Cardiac muscle cell (in vitro differentiated cells and primary cell): ENCODE measurements at regions not wholly inside any gene's neighbourhood (a gene's known extent, or its start where the extent isn't known, plus 50 kb on each side); places are given as distances from the start of the nearest gene placed in this dataset.

ENCODE experiments used
- DNase-seq, 2 donors: peaks; one replicate each; pipeline versions ENCODE4 v3.0.0 to v3.0.0-alpha.2; 2010 to 2017; ENCODE audit warnings: low read depth in 1 of 2, low spot score in 1 of 2
- H3K27ac ChIP-seq: fragments of 200-600 bp; sonication (generic); 2 replicates; pipeline ENCODE4 v1.5.1; 2016
- H3K27me3 ChIP-seq: fragments of 200-600 bp; sonication (generic); 2 replicates; pipeline ENCODE4 v1.6.0; 2016; ENCODE audit warnings: control low read depth
- H3K36me3 ChIP-seq: fragments of 200-600 bp; sonication (generic); 2 replicates; pipeline ENCODE4 v1.5.1; 2016; ENCODE audit warnings: control low read depth
- H3K4me1 ChIP-seq: fragments of 200-600 bp; sonication (generic); 2 replicates; pipeline ENCODE4 v1.8.1; 2017; ENCODE audit warnings: low read depth, mild to moderate bottlenecking, mixed run types
- H3K4me3 ChIP-seq: fragments of 200-600 bp; sonication (generic); 2 replicates; pipeline ENCODE4 v1.5.1; 2016; ENCODE audit warnings: mild to moderate bottlenecking
- H3K9me3 ChIP-seq: fragments of 200-600 bp; sonication (generic); 2 replicates; pipeline ENCODE4 v1.5.1; 2017; ENCODE audit warnings: low read depth, mild to moderate bottlenecking, control low read depth
- TF ChIP-seq, protein P1 (sequence below): IDR thresholded peaks from 2 replicates; pipeline ENCODE4 v1.5.1; 2012; ENCODE audit warnings: low read depth, mild to moderate bottlenecking, low read length

DNA sequence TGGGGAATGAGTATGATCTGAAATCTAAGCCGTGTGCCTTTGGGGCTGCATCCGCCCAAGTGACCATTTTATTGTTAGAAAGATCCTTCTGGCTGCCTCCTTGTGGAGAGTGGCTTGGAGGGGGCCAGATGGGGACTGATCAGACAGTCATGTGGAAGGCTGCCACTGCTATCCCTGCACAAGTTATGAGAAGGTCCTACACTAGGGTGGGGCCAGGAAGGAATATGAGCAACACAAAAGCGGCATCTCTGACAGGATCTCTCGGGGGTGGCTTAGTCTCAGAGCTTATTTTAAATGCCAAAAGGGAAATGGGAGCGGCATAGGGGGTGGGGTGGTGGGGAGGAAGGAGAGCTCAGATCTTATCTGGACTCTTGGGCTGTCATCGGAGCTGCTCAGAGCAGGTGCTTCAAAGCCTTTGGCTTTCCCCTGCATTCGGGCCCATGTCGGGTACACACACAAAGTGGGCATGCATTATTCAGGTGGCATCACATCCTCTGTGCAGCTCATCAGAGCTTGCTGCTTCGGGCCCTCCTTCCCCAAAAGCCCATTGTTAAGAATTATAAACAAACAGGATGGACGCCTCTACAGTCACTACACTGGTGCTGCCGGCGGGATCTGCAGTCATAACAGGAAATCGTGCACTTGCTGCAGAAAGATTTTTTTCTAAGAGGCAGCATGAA lies 805.4 kb downstream of the VRK1 start:
- DNase-seq = no peak
- no peak overlapping the region for H3K4me3 ChIP-seq
- H3K4me1 ChIP-seq = no peaks in the 10 kb centered on the region
- H3K36me3 ChIP-seq = no peaks in the 10 kb centered on the region
- no peaks in the 10 kb centered on the region for H3K27me3 ChIP-seq
- no peak overlapping the region for H3K27ac ChIP-seq
- no peaks in the 10 kb centered on the region for H3K9me3 ChIP-seq
- TF ChIP-seq, protein P1, sequence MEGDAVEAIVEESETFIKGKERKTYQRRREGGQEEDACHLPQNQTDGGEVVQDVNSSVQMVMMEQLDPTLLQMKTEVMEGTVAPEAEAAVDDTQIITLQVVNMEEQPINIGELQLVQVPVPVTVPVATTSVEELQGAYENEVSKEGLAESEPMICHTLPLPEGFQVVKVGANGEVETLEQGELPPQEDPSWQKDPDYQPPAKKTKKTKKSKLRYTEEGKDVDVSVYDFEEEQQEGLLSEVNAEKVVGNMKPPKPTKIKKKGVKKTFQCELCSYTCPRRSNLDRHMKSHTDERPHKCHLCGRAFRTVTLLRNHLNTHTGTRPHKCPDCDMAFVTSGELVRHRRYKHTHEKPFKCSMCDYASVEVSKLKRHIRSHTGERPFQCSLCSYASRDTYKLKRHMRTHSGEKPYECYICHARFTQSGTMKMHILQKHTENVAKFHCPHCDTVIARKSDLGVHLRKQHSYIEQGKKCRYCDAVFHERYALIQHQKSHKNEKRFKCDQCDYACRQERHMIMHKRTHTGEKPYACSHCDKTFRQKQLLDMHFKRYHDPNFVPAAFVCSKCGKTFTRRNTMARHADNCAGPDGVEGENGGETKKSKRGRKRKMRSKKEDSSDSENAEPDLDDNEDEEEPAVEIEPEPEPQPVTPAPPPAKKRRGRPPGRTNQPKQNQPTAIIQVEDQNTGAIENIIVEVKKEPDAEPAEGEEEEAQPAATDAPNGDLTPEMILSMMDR = no peak

DNA sequence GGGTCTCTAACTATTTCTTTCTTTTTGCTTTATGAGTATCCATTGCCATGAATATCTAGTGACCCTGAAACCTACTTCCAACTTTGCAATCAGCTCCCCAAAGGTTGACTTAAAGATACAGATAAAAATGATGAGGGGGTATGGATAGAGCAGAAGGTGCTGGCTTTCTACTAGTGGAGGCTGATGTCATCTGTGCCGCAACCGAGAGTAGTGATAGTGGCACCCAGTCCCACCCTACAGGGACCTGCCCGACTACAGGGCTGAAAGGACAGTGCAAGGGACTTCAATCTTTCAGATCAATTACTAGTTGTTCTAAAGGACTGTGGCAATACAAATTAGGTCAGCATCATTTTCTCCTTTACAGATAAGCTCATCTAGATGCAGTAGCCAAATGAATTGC lies 806.0 kb downstream of the VRK1 start:
- H3K27me3 ChIP-seq = no peaks in the 10 kb centered on the region
- TF ChIP-seq, protein P1 = no peak
- no peak overlapping the region for H3K4me3 ChIP-seq

DNA sequence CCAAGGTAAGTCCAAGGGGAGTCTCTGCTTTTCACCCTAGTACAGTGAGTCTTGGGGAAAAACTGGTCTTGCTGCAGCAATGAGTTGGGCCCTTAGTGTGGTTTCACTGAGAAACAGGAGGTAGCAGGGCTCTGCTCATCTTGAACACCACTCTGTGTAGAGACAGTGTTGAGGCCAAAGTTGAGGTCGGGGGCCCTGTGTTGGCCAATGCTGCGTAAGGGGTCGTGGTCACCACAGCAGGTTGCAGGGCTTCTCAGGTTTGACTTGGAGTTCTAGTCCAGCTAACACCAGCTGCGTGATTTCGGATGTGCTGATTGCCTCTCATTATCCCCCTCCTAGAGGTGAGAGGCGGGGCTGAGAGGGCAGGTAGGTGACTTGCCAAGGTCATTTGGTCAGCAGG lies 807.5 kb downstream of the VRK1 start:
- Histone ChIP-seq H3K36me3 (no peaks in the 10 kb centered on the region), H3K27me3 (no peaks in the 10 kb centered on the region), H3K27ac (no peak overlapping the region), H3K4me1 (no peaks in the 10 kb centered on the region), H3K9me3 (no peaks in the 10 kb centered on the region), H3K4me3 (no peak overlapping the region)
- TF ChIP-seq, protein P1 = no peak
- no peak for DNase-seq

More for the DNA sequence above, 806.0 kb downstream of the VRK1 start:
- H3K9me3 ChIP-seq = no peaks in the 10 kb centered on the region
- no peak overlapping the region for H3K27ac ChIP-seq
- H3K36me3 ChIP-seq = no peaks in the 10 kb centered on the region
- no peaks in the 10 kb centered on the region for H3K4me1 ChIP-seq
- DNase-seq = no peak

DNA sequence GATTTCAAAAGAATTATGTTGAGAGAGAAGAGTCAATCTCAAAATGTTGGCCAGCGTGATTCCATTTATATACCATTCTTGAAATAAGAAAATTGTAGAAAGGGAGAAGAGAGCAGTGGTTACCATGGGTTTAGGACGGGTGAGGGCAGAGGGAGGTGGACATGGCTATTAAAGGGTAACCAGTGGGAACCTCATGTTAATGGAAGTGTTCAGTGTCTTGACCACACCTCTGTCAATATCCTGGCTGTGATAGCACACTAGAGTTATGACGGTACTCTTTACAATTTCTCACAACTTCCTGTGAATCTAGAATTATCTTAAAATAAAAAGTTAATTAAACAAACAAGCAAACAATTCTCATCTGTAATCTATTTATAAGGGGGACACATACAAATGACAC lies 821.2 kb downstream of the VRK1 start:
- no peak for DNase-seq
- no peaks in the 10 kb centered on the region for H3K36me3 ChIP-seq
- H3K27me3 ChIP-seq = no peaks in the 10 kb centered on the region
- H3K4me3 ChIP-seq = no peak overlapping the region
- H3K27ac ChIP-seq = no peak overlapping the region
- TF ChIP-seq, protein P1 = no peak
- H3K9me3 ChIP-seq = no peaks in the 10 kb centered on the region
- H3K4me1 ChIP-seq = no peaks in the 10 kb centered on the region

DNA sequence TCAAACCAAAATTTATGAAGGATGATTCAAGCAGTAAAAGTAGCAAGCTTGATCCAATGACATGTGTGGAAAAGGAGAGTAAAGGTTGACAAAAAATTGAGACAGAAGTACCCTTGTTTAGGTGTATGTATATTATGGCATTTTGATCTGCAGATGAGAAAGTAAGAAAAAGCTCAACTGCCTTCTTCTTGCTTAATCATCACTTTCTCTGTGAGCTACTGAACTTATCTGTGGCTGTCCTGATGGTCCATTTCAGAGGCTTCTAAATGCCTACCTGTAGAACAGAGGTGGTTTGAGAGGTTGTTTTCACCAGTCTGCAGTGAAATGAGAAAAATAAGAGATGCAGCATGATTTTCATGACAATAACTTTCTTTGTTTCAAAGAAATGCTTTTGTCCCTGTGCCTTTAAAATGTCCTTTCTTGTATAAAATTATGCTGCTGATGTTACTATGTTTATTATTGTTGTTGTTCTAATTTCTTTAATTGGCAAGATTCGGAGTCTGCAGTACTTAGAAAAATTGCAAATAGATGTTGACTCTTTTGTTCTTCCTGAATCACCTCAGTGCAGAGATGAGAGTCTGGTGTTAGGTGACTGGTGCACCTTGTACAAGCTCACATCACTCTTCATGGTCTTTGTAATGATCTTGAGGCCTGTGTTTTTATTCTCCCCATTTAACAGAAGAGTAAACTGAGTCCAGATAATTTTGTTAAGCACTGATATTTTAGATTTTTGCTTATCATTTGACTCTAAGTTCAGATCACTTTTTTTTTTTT lies 821.9 kb downstream of the VRK1 start:
- H3K9me3 ChIP-seq = no peaks in the 10 kb centered on the region
- H3K27ac ChIP-seq = no peak overlapping the region
- DNase-seq = no peak
- no peaks in the 10 kb centered on the region for H3K27me3 ChIP-seq
- TF ChIP-seq, protein P1 = no peak
- no peak overlapping the region for H3K4me3 ChIP-seq
- H3K4me1 ChIP-seq = no peaks in the 10 kb centered on the region
- H3K36me3 ChIP-seq = no peaks in the 10 kb centered on the region
